Nephron (organoid): ENCODE measurements at regions not wholly inside any gene's neighbourhood (a gene's known extent, or its start where the extent isn't known, plus 50 kb on each side); places are given as distances from the start of the nearest gene placed in this dataset.
A peak's percentile ranks its signal among the peaks of the same experiment; 100 is the strongest.

Experiments used
- H3K27ac Mint-ChIP-seq, 3 experiments: 2 replicates each; pipeline ENCODE4 v1.8.0; 2020; ENCODE audit warnings: mixed read lengths in 3 of 3, mild to moderate bottlenecking in 2 of 3, moderate library complexity in 1 of 3
- H3K27me3 Mint-ChIP-seq: 2 replicates; pipeline ENCODE4 v1.8.0; 2021; ENCODE audit warnings: low read depth, mild to moderate bottlenecking, moderate library complexity, mixed read lengths
- H3K36me3 Mint-ChIP-seq: 2 replicates; pipeline ENCODE4 v1.8.0; 2020; ENCODE audit warnings: low read depth, mixed read lengths
- H3K4me1 Mint-ChIP-seq: 2 replicates; pipeline ENCODE4 v1.8.0; 2020; ENCODE audit warnings: mixed read lengths
- H3K4me3 Mint-ChIP-seq, 3 experiments: 2 replicates each; pipeline ENCODE4 v1.8.0; 2020; ENCODE audit warnings: mild to moderate bottlenecking in 3 of 3, mixed read lengths in 3 of 3, moderate library complexity in 2 of 3
- H3K9me3 Mint-ChIP-seq: 2 replicates; pipeline ENCODE4 v1.8.0; 2020; ENCODE audit warnings: mixed read lengths
- CTCF ChIP-seq, 3 experiments: fragments of 200-600 bp; sonication (generic); IDR thresholded peaks; one replicate each; pipeline ENCODE4 v1.5.0; 2021; ENCODE audit warnings: antibody characterized with exemption in 3 of 3; ENCODE audit not compliant: unreplicated experiment in 3 of 3

DNA sequence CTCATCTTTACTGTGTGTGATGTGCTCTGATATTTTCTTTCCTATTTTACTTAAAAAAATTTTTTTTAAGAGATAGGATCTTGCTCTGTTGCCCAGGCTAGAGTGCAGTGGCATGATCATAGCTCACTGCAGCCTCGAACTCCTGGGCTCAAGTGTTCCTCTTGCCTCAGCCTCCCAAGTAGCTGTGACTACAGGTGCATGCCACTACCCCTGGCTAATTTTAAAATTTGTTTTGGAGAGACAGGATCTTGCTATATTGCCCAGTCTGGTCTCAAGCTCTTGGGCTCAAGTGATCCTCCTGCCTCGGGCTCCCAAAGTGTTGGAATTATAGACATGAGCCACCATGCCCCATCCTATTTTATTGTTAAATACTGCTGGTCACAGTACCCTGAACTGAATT, 67.4 kb downstream of the FOXD2 start:
- Mint-ChIP-seq H3K4me3 (peak overlapping the region in 2 of 3 experiments; percentile 37 to 52), H3K9me3 (peaks cover 3% of the 10 kb centered on the region), H3K36me3 (no peaks in the 10 kb centered on the region), H3K27ac (peak overlapping the region in 1 of 3 experiments; percentile 18), H3K27me3 (peaks cover 44% of the 10 kb centered on the region), H3K4me1 (peaks cover 16% of the 10 kb centered on the region)
- TF ChIP-seq CTCF (IDR thresholded peaks at IDR 0.05; ENCODE audit: unreplicated experiment in 3 of 3) = no peak

GRCh38 chr1:47506053-47506452, 68.2 kb downstream of the FOXD2 start:
- Mint-ChIP-seq H3K27me3 (peaks cover 50% of the 10 kb centered on the region), H3K27ac (no peak overlapping the region), H3K36me3 (no peaks in the 10 kb centered on the region), H3K4me3 (peak overlapping the region in 1 of 3 experiments; percentile 37), H3K9me3 (peaks cover 3% of the 10 kb centered on the region), H3K4me1 (peaks cover 22% of the 10 kb centered on the region)
- no peak for TF ChIP-seq CTCF (IDR thresholded peaks at IDR 0.05; ENCODE audit: unreplicated experiment in 3 of 3)

DNA sequence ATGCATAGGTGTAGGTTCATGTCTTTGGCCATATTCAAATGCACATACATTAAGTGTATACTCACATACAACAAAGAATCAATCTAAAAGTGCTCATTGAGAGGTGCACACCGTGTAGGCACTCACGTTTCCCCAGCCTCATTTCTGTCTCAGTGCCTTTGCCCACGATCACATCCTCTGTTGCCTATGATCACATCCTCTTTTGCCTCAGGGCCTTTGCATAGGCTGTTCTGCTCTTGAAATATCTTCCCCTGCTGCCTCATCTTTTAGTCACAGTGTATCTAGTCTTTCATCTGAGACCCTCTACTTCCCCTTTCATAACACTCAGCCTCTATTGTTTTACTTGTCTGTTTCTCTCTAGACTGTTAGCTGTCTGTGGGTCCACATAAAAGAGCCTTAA, 69.3 kb downstream of the FOXD2 start:
- no peak for TF ChIP-seq CTCF (IDR thresholded peaks at IDR 0.05; ENCODE audit: unreplicated experiment in 3 of 3)
- H3K9me3 Mint-ChIP-seq = peaks cover 3% of the 10 kb centered on the region
- H3K4me3 Mint-ChIP-seq = peak overlapping the region; percentile 2 to 58 (median 29)
- no peaks in the 10 kb centered on the region for H3K36me3 Mint-ChIP-seq
- peaks cover 53% of the 10 kb centered on the region for H3K27me3 Mint-ChIP-seq
- peak overlapping the region in 2 of 3 experiments; percentile 2 to 98 for H3K27ac Mint-ChIP-seq
- H3K4me1 Mint-ChIP-seq = peaks cover 22% of the 10 kb centered on the region

DNA sequence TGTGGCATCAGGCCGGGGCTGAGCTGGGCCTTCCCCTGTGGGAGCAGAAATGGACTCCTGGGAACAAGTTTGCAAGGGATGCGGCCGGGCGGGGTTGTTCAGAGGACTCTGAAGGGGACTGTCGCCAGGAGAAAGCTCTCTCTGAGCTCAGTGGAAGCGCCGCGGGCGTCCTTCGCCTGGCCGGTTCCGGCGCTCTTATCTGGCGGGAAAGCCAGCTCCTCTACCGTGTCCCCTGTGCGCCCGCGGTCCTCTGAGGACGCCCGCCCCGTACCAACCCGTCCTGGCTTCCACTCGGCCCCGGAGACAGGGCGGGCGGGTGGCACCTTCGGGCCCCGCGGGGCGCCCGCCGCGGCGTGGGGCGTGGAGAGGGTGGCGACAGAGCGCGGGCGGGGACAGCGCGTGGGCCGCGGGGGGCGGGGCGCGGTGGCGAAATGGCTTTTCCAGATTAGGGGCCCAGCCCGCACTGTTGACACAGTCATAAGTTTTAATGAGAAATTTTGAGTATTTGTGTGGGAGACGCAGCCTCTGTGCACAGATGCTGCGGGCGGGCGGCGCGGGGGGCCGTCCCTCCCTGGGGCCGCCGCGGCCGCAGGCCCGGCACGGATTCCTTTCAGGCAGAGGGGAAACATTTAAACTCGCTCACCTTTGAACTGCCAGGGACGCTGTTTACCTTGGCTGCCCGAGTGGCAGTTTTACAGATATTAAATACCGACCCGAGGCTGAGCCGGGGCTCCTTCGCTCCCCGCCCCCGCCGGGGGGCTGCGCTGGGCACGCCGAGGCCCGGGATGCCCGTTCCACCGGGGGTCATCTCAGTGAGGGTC, 70.2 kb downstream of the FOXD2 start:
- Mint-ChIP-seq H3K36me3 (no peaks in the 10 kb centered on the region), H3K4me1 (peaks cover 22% of the 10 kb centered on the region), H3K9me3 (peaks cover 7% of the 10 kb centered on the region), H3K27me3 (peaks cover 55% of the 10 kb centered on the region), H3K4me3 (peak overlapping the region; percentile 82 to 86 (median 85)), H3K27ac (peak overlapping the region; percentile 88 to 98 (median 98))
- TF ChIP-seq CTCF (IDR thresholded peaks at IDR 0.05; ENCODE audit: unreplicated experiment in 3 of 3) = no peak

DNA sequence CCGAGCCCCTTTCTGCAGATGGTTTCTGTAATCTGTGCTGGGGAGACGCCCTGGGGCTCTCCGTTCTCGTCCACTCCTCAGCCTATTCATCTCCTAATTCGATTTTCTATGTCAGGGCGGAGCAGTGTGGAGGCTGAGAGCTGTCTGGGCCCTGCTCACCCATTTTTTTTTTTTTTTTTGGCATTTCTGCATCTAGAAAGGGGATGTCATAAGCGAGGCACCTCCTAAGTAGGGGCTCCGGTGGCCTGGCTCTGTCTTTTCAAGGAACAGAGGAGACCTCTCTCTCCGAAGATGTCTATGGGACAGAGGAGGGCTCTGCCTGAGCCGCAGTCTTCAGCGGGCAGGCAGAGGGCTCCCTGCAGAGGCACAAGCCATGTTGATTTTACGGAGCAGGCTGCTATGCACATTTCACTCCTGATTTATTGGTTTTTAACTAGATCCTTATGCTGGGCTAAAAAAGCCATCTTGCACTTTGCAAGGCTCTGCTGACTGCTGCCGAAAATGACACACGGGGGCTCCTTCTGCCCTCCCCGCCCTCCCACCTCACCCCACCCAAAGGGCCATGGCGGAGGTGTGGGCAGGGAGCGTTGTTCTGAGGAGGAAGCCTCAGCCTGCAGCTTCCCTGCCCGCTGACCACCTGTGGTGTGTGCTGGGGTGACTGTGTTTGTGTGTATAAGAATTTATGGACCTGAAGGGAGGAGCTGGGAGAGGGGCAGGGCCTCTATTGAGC, 71.0 kb downstream of the FOXD2 start:
- Mint-ChIP-seq H3K27ac (peak overlapping the region; percentile 88 to 98 (median 98)), H3K9me3 (peaks cover 10% of the 10 kb centered on the region), H3K4me3 (peak overlapping the region; percentile 82 to 86 (median 85)), H3K27me3 (peaks cover 48% of the 10 kb centered on the region), H3K36me3 (no peaks in the 10 kb centered on the region), H3K4me1 (peaks cover 22% of the 10 kb centered on the region)
- TF ChIP-seq CTCF (IDR thresholded peaks at IDR 0.05; ENCODE audit: unreplicated experiment in 3 of 3) = peak in 1 of 3 experiments; percentile 13
